Lung (tissue), 11 donors: ENCODE measurements at regions not wholly inside any gene's neighbourhood (a gene's known extent, or its start where the extent isn't known, plus 50 kb on each side); places are given as distances from the start of the nearest gene placed in this dataset.
A peak's percentile ranks its signal among the peaks of the same experiment; 100 is the strongest.

Experiments used
- ATAC-seq: fragments of 200-7000 bp; cut with Tn5 transposase; one replicate; pipeline ENCODE4 v1.9.1; 2020; ENCODE audit warnings: moderate number of reproducible peaks; ENCODE audit not compliant: insufficient read depth, low FRiP score
- DNase-seq, 3 donors: peaks; one replicate each; pipeline ENCODE4 v3.0.0-alpha.2; 2013 to 2017
- H3K27ac ChIP-seq, 2 donors: one replicate each; pipeline ENCODE4 v1.5.1; 2013; ENCODE audit warnings: mild to moderate bottlenecking in 2 of 2, moderate library complexity in 2 of 2, control low read depth in 1 of 2, inconsistent platforms in 1 of 2, low read depth in 1 of 2, low read length in 1 of 2
- H3K27me3 ChIP-seq, 3 donors: one replicate each; pipeline ENCODE4 v1.5.1; 2013; ENCODE audit warnings: low read length in 2 of 3; ENCODE audit not compliant: control insufficient read depth in 3 of 3, insufficient read depth in 3 of 3
- H3K36me3 ChIP-seq, 4 donors: one replicate each; pipeline ENCODE4 v1.5.1; 2013; ENCODE audit warnings: low read length in 4 of 4, mild to moderate bottlenecking in 1 of 4, moderate library complexity in 1 of 4; ENCODE audit not compliant: control insufficient read depth in 4 of 4, insufficient read depth in 4 of 4
- H3K4me1 ChIP-seq, 5 donors: one replicate each; pipeline ENCODE4 v1.5.1; 2013; ENCODE audit warnings: low read length in 5 of 5, mild to moderate bottlenecking in 2 of 5, moderate library complexity in 1 of 5; ENCODE audit not compliant: control insufficient read depth in 5 of 5, insufficient read depth in 5 of 5
- H3K4me3 ChIP-seq: one replicate; pipeline ENCODE4 v1.5.1; 2013; ENCODE audit warnings: mild to moderate bottlenecking, control low read depth, moderate library complexity
- H3K9ac ChIP-seq, 2 donors: one replicate each; pipeline ENCODE4 v1.5.1; 2013; ENCODE audit warnings: low read length in 2 of 2, control low read depth in 1 of 2; ENCODE audit not compliant: insufficient read depth in 1 of 2
- H3K9me3 ChIP-seq, 4 donors: one replicate each; pipeline ENCODE4 v1.5.1; 2013; ENCODE audit warnings: low read length in 3 of 4, mild to moderate bottlenecking in 1 of 4, moderate library complexity in 1 of 4; ENCODE audit not compliant: control insufficient read depth in 4 of 4, insufficient read depth in 3 of 4
- CTCF ChIP-seq: IDR thresholded peaks from 2 replicates; pipeline ENCODE4 v1.5.1; 2012; ENCODE audit warnings: mild to moderate bottlenecking; ENCODE audit errors: control extremely low read depth, extremely low read depth
- WGBS, 2 donors: extraction: QIAGEN DNeasy Blood & Tissue Kit; methylation state at CpG; one replicate each; pipeline ENCODE4 v1.1.7; 2013; 5-methylcytosine and 5-hydroxymethylcytosine counted together
- donor health status: control.
- donor health status: control.
- donor health status: Bipolar disorder and iron deficiency.
- donor health status: healthy.
- donor health status: DM: yes; HTN: yes; CAD: no.

GRCh38 chr14:26173581-26174110 lies 424.2 kb downstream of the NOVA1 start:
- Histone ChIP-seq H3K27ac (no peak overlapping the region), H3K4me3 (no peak overlapping the region), H3K27me3 (no peaks in the 10 kb centered on the region), H3K4me1 (peaks cover 0 to 4% (median 0%) of the 10 kb centered on the region in 5 donors), H3K36me3 (no peaks in the 10 kb centered on the region), H3K9me3 (no peaks in the 10 kb centered on the region), H3K9ac (no peak overlapping the region)
- DNase-seq (peak in 2 of 3 donors; percentile 51 to 57), ATAC-seq (no peak)
- WGBS, 2 donors = 33 to 41% methylated on average over 2 of the region's 2 CpGs
- TF ChIP-seq CTCF = no peak

GRCh38 chr14:26172396-26172795 lies 425.4 kb downstream of the NOVA1 start:
- H3K4me1 ChIP-seq = peaks cover 0 to 4% (median 0%) of the 10 kb centered on the region in 5 donors
- H3K9me3 ChIP-seq = no peaks in the 10 kb centered on the region
- H3K27me3 ChIP-seq = no peaks in the 10 kb centered on the region
- DNase-seq (no peak), ATAC-seq (no peak)
- H3K27ac ChIP-seq = no peak overlapping the region
- no peak overlapping the region for H3K9ac ChIP-seq
- no peak overlapping the region for H3K4me3 ChIP-seq
- TF ChIP-seq CTCF = no peak
- H3K36me3 ChIP-seq = no peaks in the 10 kb centered on the region

GRCh38 chr14:26170885-26171284 lies 426.9 kb downstream of the NOVA1 start:
- ATAC-seq = no peak
- no peak for DNase-seq
- no peaks in the 10 kb centered on the region for H3K36me3 ChIP-seq
- peaks cover 0 to 4% (median 0%) of the 10 kb centered on the region in 5 donors for H3K4me1 ChIP-seq
- H3K9ac ChIP-seq = no peak overlapping the region
- TF ChIP-seq CTCF = no peak
- no peak overlapping the region for H3K27ac ChIP-seq
- no peaks in the 10 kb centered on the region for H3K9me3 ChIP-seq
- H3K4me3 ChIP-seq = no peak overlapping the region
- 52 to 75% methylated on average over 1 of the region's 1 CpG for WGBS, 2 donors
- H3K27me3 ChIP-seq = no peaks in the 10 kb centered on the region

GRCh38 chr14:26163761-26164160 lies 434.1 kb downstream of the NOVA1 start:
- Histone ChIP-seq H3K4me1 (no peaks in the 10 kb centered on the region), H3K4me3 (no peak overlapping the region), H3K27ac (no peak overlapping the region), H3K36me3 (no peaks in the 10 kb centered on the region), H3K27me3 (no peaks in the 10 kb centered on the region), H3K9ac (no peak overlapping the region), H3K9me3 (peaks cover 0 to 6% (median 2%) of the 10 kb centered on the region in 4 donors)
- WGBS, 2 donors = 33 to 43% methylated on average over 1 of the region's 1 CpG
- TF ChIP-seq CTCF = no peak
- ATAC-seq (no peak), DNase-seq (peak; percentile 16 to 56 (median 49))
